ENCODE measurements at regions not wholly inside any gene's neighbourhood (a gene's known extent, or its start where the extent isn't known, plus 50 kb on each side); places are given as distances from the start of the nearest gene placed in this dataset.

DNA sequence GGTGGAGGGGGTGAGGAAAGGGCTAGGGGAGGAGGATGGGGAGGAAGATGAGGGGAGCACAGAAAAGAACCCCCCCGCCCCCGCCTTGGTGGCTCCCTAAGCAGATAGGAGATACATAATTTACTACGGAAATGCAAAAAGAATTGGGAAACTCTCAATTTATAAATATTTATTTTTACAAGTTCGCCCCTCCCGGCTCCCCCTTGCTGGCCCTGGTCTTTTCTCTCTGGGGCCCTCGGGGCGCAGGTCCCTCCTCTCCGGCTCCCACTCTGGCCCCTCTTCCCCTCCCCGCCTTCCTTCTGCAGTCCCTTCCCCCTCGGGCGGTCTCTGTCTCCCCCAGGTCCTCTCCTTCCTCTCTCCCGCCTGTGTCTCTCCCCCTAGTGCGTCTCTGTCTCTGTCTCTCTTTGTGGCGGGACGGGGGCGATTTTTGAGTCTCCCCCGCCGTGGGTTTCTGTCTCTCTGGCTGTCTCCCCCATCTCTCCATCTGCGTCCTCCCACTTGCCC, 173.6 kb upstream of the IER5L start:
- no peak overlapping the region for H2AFZ ChIP-seq (ENCODE audit: low read depth, low read length, poor library complexity, severe bottlenecking)
- H3K4me3 ChIP-seq (replicated peaks in 1 of 2; ENCODE audit: low read depth in 1 of 2, low read length in 2 of 2): no peak overlapping the region
- H3K9me3 ChIP-seq (ENCODE audit: control insufficient read depth in 1 of 2, insufficient read depth in 1 of 2, low read depth in 1 of 2, low read length in 2 of 2): no peaks in the 10 kb centered on the region
- TF ChIP-seq JUND (IDR thresholded peaks at IDR 0.05) (no peak), POLR2A (IDR thresholded peaks at IDR 0.05; ENCODE audit: borderline replicate concordance, extremely low read depth, insufficient read depth, insufficient read length) (no peak), ZFX (IDR thresholded peaks at IDR 0.05) (no peak), SRF (IDR thresholded peaks at IDR 0.05; ENCODE audit: low read depth) (no peak), EZH2phosphoT487 (IDR thresholded peaks at IDR 0.05; ENCODE audit: borderline replicate concordance) (no peak), ZNF274 (IDR thresholded peaks at IDR 0.05; ENCODE audit: low read depth, low read length) (no peak), TCF7L2 (IDR thresholded peaks at IDR 0.05; ENCODE audit: borderline replicate concordance, extremely low read depth, insufficient read depth, insufficient read length) (no peak), CBX3 (IDR thresholded peaks at IDR 0.05; ENCODE audit: low read depth) (no peak), EZH2 (IDR thresholded peaks at IDR 0.05) (no peak), EGR1 (IDR thresholded peaks at IDR 0.05; ENCODE audit: low read depth) (no peak), YY1 (IDR thresholded peaks at IDR 0.05; ENCODE audit: extremely low read depth, insufficient replicate concordance, low read depth, low read length) (no peak), RAD21 (IDR thresholded peaks at IDR 0.05; ENCODE audit: low read depth) (no peak), POLR2AphosphoS5 (IDR thresholded peaks at IDR 0.05; ENCODE audit: low read depth, low read length) (no peak), CEBPB (IDR thresholded peaks at IDR 0.05; ENCODE audit: low read depth) (no peak), SIN3A (IDR thresholded peaks at IDR 0.05; ENCODE audit: low read depth) (no peak)
- TF ChIP-seq, protein P1, sequence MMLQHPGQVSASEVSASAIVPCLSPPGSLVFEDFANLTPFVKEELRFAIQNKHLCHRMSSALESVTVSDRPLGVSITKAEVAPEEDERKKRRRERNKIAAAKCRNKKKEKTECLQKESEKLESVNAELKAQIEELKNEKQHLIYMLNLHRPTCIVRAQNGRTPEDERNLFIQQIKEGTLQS (IDR thresholded peaks at IDR 0.05): no peak
- TF ChIP-seq, protein P2, sequence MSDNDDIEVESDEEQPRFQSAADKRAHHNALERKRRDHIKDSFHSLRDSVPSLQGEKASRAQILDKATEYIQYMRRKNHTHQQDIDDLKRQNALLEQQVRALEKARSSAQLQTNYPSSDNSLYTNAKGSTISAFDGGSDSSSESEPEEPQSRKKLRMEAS (IDR thresholded peaks at IDR 0.05): no peak
- TF ChIP-seq, protein P3, sequence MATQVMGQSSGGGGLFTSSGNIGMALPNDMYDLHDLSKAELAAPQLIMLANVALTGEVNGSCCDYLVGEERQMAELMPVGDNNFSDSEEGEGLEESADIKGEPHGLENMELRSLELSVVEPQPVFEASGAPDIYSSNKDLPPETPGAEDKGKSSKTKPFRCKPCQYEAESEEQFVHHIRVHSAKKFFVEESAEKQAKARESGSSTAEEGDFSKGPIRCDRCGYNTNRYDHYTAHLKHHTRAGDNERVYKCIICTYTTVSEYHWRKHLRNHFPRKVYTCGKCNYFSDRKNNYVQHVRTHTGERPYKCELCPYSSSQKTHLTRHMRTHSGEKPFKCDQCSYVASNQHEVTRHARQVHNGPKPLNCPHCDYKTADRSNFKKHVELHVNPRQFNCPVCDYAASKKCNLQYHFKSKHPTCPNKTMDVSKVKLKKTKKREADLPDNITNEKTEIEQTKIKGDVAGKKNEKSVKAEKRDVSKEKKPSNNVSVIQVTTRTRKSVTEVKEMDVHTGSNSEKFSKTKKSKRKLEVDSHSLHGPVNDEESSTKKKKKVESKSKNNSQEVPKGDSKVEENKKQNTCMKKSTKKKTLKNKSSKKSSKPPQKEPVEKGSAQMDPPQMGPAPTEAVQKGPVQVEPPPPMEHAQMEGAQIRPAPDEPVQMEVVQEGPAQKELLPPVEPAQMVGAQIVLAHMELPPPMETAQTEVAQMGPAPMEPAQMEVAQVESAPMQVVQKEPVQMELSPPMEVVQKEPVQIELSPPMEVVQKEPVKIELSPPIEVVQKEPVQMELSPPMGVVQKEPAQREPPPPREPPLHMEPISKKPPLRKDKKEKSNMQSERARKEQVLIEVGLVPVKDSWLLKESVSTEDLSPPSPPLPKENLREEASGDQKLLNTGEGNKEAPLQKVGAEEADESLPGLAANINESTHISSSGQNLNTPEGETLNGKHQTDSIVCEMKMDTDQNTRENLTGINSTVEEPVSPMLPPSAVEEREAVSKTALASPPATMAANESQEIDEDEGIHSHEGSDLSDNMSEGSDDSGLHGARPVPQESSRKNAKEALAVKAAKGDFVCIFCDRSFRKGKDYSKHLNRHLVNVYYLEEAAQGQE (IDR thresholded peaks at IDR 0.05; ENCODE audit: low read depth): no peak
- TF ChIP-seq, protein P4, sequence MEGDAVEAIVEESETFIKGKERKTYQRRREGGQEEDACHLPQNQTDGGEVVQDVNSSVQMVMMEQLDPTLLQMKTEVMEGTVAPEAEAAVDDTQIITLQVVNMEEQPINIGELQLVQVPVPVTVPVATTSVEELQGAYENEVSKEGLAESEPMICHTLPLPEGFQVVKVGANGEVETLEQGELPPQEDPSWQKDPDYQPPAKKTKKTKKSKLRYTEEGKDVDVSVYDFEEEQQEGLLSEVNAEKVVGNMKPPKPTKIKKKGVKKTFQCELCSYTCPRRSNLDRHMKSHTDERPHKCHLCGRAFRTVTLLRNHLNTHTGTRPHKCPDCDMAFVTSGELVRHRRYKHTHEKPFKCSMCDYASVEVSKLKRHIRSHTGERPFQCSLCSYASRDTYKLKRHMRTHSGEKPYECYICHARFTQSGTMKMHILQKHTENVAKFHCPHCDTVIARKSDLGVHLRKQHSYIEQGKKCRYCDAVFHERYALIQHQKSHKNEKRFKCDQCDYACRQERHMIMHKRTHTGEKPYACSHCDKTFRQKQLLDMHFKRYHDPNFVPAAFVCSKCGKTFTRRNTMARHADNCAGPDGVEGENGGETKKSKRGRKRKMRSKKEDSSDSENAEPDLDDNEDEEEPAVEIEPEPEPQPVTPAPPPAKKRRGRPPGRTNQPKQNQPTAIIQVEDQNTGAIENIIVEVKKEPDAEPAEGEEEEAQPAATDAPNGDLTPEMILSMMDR (IDR thresholded peaks at IDR 0.05 in 2 of 3, conservative IDR thresholded peaks at IDR 0.05 in 1 of 3; ENCODE audit: borderline replicate concordance in 1 of 3, insufficient read depth in 1 of 3, low read depth in 2 of 3, low read length in 2 of 3): no peak
- H3K9me2 ChIP-seq (ENCODE audit: insufficient read depth): no peaks in the 10 kb centered on the region
- no peaks in the 10 kb centered on the region for H3K36me3 ChIP-seq (ENCODE audit: control insufficient read depth in 1 of 2, insufficient read depth in 2 of 2, low read length in 2 of 2)
- ATAC-seq: no peak
- no peak for DNase-seq (ENCODE audit: low read depth, low spot score)
- H3K4me1 ChIP-seq (ENCODE audit: control insufficient read depth in 1 of 2, insufficient read depth in 2 of 2, low read length in 2 of 2): peaks cover 12 to 47% of the 10 kb centered on the region in 2 experiments; a peak in 3 of 4 replicates
- no peak overlapping the region for H3K4me2 ChIP-seq (ENCODE audit: low read length)
- H3K27ac ChIP-seq (ENCODE audit: low read depth, low read length): no peak overlapping the region
- H3K79me2 ChIP-seq (ENCODE audit: insufficient read depth, low read length): no peaks in the 10 kb centered on the region
- ChIA-PET POLR2A (interaction anchor here (0.8 kb wide), 1 partner anchor 98 kb away, joined by 4 read pairs; no protein-coding TSS in a partner anchor), CTCF (no interaction called here), RAD21 (ENCODE audit: low non-redundant PET in 1 of 2, low total read pairs in 2 of 2, uncharacterized antibody in 2 of 2, unreplicated experiment in 2 of 2) (no interaction called here)
- intact Hi-C loops (cut with micrococcal nuclease): no loop called here
- H3K27me3 ChIP-seq (ENCODE audit: insufficient read depth, low read length): no peaks in the 10 kb centered on the region
- no peaks in the 10 kb centered on the region for H4K20me1 ChIP-seq (ENCODE audit: insufficient read depth)
- no TSS peak for BruUV-seq (replicated peaks)
- H3K9ac ChIP-seq (ENCODE audit: low read length): no peak overlapping the region
